Hematopoietic multipotent progenitor cell (in vitro differentiated cells): ENCODE measurements at regions not wholly inside any gene's neighbourhood (a gene's known extent, or its start where the extent isn't known, plus 50 kb on each side); places are given as distances from the start of the nearest gene placed in this dataset.
"Not testable (repeated sequence)": the region's sequence is repeated elsewhere in the genome, so short reads cannot be mapped to it uniquely, and the experiment has no call there.

Experiments used
- DNase-seq, 3 donors: peaks; one replicate each; pipeline ENCODE4 v3.0.0-alpha.2; 2011 to 2015; ENCODE audit warnings: low read depth in 2 of 3, low spot score in 2 of 3

DNA sequence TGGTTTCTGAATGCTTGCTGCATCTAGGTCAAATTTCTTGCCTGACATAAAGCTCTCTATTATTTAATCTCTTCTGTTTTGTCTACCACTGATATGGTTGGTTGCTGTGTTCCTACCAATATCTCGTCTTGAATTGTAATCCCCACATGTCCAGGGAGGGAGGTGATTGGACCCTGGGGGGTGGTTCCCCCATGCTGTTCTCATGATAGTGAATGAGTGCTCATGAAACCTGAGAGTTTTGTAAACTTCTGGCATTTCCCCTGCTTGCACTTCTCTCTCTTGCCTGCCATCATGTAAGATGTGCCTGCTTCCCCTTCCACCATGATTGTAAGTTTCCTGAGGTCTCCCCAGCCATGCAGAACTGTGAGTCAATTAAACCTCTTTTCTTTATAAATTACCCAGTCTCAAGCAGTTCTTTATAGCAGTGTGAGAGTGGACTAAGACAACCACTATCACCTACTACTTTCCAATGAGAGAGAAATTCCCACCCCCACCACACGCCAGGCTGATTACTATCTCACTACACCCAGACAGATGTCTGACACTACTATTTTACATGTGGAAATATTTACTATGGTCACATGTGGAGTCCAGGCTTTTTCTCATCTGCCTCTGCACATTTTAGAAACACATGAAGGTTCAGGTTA lies 69.2 kb upstream of the ATP2B1 start:
- no peak for DNase-seq

DNA sequence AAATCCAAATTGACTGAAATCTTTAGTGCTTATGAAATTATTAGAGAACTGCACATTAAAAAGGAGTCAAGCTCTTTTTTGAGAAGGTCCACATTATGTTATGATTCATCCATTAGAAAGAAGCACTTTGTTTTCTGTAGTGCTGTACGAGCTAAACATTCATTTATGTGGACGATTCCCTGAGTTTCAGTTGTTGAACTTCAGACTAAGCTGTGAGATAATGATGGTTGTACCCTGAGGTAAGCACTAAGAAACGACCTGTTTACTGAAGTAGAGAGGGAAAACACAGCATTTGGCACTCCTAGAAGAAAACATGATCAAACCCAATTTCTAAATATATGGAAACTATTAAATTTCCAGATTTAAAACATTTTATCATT lies 67.3 kb upstream of the ATP2B1 start:
- no peak for DNase-seq

DNA sequence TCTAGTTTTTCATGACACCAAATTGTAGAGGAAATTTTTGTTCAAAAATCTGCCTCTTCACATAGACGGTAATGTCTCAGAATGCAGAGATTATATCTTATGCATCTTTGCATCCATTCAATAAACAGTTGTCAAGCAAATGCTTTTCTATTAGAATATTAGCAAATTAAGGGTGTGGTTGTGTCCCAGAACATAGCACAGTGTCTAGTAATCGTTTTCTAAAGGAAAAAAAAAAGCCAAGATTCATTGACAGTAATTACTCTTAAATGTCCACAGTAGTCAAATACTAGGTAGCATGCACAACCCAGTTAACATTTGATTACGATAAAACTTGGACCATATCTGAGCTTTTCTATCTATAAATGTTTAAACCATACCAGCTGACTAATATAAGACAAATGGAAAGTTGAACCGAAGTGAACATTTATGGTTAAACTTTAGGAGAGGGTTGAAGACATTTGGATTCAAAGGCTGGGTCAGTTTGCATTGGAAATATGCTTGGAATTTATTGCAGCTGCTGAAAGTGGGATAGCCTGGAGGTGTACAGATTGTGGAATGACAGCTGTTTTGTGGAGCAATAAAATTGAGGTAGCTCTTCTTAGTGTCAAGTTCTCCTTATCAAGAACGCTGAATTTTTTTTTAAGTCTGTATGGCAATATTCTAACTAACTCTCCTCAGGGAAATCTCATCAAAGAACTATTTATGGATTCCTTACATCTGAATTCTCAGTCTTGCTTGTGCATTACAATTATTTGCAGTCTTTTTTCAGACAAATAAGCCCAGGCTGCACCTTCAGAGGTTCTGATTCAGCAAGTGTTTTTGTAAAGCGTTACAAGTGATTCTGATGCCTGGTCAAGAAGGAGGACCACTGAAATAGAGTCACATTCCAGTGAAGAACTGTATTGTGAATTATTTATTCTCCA lies 66.7 kb upstream of the ATP2B1 start:
- no peak for DNase-seq

DNA sequence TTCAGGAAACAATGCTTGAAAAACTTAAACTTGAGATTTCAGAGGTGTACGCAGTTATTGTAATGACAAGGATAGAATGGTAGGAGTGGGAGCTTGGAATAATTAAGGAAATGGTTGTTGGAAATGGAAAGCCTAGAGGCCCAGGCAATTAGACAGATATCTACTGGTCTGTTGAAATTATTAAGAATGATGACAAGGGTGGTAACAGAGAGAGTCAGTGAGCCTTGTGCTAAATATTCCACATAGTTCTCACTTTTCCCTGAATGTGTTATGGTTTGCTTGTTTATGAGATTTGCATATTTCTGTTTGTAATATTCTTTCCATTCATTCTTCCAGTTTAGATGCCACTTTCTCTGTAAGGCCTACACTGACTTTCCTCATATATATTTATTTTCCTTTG lies 66.0 kb upstream of the ATP2B1 start:
- DNase-seq = no peak

DNA sequence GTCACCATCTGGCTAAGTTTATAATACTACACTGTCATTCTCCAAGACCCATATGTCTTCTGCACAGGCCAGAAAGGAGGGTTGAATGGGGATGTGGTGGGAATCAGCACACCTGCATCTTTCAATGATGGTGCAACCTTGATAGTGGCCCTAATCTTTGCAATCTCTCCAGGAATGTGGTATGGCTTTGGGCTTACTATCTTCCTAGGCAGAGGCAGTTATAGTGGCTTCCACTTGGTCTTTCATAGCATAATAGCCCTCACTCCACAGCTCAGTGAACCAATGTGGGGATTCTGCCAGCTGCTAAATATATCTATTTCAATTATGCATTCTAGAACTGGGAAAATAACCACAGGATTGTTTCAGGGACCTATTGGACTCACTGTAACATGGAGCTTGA lies 61.8 kb upstream of the ATP2B1 start:
- no peak for DNase-seq

DNA sequence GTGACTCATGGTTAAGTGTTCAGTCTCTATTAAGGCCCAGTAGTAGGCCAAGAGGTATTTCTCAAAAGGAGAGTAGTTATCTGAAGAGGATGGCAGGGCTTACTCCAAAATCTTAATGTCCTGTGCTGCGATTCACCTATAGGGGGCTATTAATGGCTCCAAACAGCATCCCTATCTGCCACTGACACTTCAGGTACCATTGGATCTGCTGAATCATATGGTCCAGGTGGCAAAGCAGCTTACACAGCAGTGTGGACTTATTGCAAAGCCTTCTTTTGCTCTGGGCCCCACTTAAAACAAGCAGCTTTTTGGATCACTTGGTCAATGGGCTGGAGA lies 60.8 kb upstream of the ATP2B1 start:
- DNase-seq = no peak

DNA sequence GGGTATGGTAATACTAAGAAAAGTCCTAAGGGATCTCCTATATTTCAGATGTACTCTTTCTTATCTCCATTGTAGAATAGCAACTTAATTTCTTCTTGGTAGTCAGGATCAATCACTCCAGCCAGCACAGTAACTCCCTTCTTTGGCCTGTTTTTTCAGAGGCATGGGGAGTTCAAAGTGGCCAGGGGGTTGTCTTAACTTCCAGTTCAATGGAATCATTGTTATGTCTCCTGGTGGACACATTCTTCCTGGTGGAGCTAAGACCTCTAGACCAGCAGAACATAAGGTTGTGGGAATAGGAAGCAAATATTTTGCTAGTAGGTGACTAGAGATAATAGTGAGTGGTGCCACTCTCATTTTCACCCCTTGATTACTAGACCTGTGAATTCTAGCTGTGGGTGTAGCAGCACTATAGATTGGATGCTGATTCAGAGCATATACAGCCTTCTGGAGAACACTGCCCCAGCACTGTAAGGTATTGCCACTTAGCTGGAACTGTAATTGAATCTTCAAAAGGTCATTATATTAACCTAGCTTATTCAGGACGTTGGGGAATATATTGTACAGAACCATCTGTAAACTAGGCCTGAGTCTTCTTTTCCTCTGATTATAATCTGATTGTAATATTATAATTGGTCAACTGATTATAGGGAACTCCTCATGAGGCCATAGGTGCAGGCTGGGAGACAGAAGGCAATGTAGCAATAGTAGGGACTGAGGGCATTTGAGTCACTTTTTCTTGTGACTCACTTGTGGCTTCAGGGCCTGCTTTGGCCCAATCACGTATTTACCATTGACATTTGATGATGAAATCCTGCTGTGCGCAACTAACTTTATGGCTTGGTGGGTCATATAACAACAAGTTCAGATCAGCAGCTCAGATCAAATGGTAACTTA lies 60.2 kb upstream of the ATP2B1 start:
- DNase-seq = peak in 1 of 3 donors; percentile 15

DNA sequence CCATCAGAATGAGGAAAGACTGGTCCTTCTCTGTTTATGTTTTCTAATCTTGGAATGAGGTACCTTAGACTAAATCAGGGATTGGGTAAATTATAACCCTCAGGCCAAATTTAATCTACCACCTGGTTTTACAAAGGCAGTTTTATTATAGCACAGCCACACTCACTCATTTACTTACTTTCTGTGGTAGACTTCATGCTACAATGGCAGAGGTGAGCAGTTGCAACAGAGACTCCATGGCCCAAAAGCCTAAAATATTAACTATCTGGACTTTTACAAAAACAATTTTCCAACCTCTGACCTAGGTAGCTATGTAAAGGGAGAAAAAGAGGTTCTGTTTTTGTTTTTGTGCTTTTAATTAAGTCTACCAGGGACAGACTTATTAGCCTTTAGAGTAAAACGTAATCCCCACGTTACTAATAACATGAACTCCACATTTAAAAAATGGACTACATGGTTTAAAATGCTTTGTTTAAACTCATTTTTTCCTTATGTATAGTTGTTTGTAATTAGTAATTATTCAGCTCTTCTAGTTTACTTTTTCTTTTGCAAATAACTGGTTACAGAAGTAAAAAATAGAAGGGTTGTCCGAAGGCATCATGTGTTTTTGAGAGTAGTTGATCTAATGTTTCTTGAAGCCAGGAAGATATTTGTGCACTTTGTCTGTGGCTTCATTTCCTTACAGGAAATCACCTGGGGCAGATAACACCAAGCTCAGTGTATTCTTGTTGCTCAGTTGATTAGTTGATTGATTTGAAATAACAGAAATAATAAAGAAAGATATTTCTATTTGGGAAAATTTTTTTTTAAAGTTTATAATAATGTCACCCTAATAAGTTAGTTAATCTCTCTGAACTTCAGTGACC lies 57.6 kb upstream of the ATP2B1 start:
- DNase-seq = no peak

DNA sequence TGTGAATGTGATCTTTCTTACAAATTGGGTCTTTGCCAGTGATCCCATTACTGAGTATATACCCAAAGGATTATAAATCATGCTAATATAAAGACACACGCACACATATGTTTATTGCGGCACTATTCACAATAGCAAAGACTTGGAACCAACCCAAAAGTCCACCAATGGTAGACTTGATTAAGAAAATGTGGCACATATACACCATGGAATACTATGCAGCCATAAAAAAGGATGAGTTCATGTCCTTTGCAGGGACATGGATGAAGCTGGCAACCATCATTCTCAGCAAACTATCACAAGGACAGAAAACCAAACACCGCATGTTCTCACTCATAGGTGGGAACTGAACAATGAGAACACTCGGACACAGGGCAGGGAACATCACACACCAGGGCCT lies 55.5 kb upstream of the ATP2B1 start:
- DNase-seq = not testable (repeated sequence)

DNA sequence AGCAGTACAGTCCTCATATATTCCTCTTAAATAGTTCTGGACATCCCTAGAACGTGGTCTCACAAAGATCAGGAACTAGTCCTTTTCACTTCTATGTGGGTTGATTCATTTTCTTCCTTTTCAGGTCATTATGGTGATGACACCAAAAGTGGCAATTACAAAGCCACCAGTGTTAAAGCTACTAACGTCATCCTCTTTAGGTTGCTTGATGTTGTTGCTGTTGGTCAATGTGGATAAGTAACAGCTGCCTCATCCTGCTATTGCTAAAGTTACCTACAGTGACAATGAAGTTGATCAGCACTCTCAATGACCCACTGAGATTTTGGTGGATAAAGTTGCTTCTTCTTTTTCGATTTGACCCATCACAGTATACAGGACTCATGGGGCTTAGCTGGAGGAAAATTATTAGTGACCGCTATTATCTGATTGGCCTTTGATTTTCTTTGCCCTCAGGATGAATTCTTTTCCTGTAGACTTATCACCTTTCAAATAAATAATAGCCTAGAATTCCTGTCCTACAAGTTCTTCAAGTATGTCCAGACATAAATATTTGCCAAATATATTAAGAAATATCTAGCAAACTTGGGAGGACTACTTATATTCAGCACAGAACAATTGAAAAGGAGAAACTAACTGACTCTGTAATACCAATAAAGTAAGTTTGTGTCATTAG lies 54.0 kb upstream of the ATP2B1 start:
- DNase-seq = no peak

DNA sequence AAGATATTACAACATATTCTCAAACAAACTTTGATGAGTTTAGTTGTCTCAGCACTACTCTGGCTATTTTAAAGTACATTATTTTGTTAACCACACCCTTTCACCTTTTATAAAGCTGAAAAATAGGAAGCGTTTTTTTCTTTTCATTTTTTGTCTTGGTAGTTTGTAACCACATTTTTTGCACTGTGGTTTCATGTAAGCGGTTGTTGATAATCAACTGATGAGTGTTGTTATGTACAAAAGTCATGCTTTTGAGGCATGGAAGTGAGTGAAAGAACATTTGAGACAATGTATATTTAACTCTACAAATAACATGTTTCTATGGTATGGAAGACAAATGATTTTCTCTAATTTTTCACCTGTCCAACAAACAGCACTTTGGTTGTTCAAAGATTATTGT lies 52.1 kb upstream of the ATP2B1 start:
- peak in 2 of 3 donors; percentile 51 to 71 for DNase-seq
